Gastroesophageal sphincter (tissue), 4 donors: ENCODE measurements at regions not wholly inside any gene's neighbourhood (a gene's known extent, or its start where the extent isn't known, plus 50 kb on each side); places are given as distances from the start of the nearest gene placed in this dataset.

Source experiments
- ATAC-seq: fragments of 150-250 bp; one replicate; pipeline ENCODE4 v1.9.1; 2016; ENCODE audit warnings: mild to moderate bottlenecking, moderate library complexity
- H3K27ac ChIP-seq, 4 donors: fragments of 200-600 bp; sonication (generic) in 3 of 4; 1 replicate in 3 of 4; 2 replicates in 1 of 4; pipeline ENCODE4 v1.5.1; 2016 to 2019
- H3K27me3 ChIP-seq: fragments of 200-600 bp; sonication (generic); one replicate; pipeline ENCODE4 v1.5.1; 2019
- H3K36me3 ChIP-seq, 2 donors: fragments of 200-600 bp; sonication (generic); one replicate each; pipeline ENCODE4 v1.5.1; 2019; ENCODE audit warnings: control low read depth in 1 of 2
- H3K4me1 ChIP-seq, 3 donors: fragments of 200-600 bp; sonication (generic); 1 replicate in 2 of 3; 2 replicates in 1 of 3; pipeline ENCODE4 v1.5.1; 2016 to 2019; ENCODE audit warnings: control low read depth in 2 of 3
- H3K4me3 ChIP-seq, 2 donors: fragments of 200-600 bp; sonication (generic); one replicate each; pipeline ENCODE4 v1.5.1; 2019; ENCODE audit warnings: mild to moderate bottlenecking in 1 of 2, moderate library complexity in 1 of 2
- H3K9me3 ChIP-seq, 3 donors: fragments of 200-600 bp; sonication (generic); one replicate each; pipeline ENCODE4 v1.5.1; 2017 to 2019; ENCODE audit warnings: control low read depth in 2 of 3
- CTCF ChIP-seq, 4 experiments: fragments of 200-600 bp in 2 of 4; fragments of 450-650 bp in 2 of 4; sonication (generic) in 1 of 4; IDR thresholded peaks; one replicate each; pipeline ENCODE4 v1.5.1; 2017 to 2019; ENCODE audit warnings: antibody characterized with exemption in 4 of 4, mild to moderate bottlenecking in 2 of 4, moderate library complexity in 2 of 4
- EP300 ChIP-seq: sonication (generic); formaldehyde crosslinking; IDR thresholded peaks from one replicate; pipeline ENCODE4 v1.6.1; 2017; ENCODE audit warnings: antibody characterized with exemption, mild to moderate bottlenecking
- POLR2A ChIP-seq, 2 donors: fragments of 450-650 bp; IDR thresholded peaks; one replicate each; pipeline ENCODE4 v1.6.1; 2017; ENCODE audit warnings: antibody characterized with exemption in 2 of 2, mild to moderate bottlenecking in 2 of 2, moderate library complexity in 1 of 2
- POLR2AphosphoS5 ChIP-seq: sonication (generic); formaldehyde crosslinking; IDR thresholded peaks from one replicate; pipeline ENCODE4 v1.6.1; 2017; ENCODE audit warnings: antibody characterized with exemption
- WGBS, 2 donors: methylation state at CpG; one replicate each; pipeline ENCODE4 v1.1.5; 2018; ENCODE audit warnings: low coverage in 1 of 2; 5-methylcytosine and 5-hydroxymethylcytosine counted together

GRCh38 chr13:73988461-73988860, 145.7 kb downstream of the KLF12 start:
- Histone ChIP-seq H3K27ac (no peak overlapping the region), H3K4me1 (peaks cover 0 to 8% (median 0%) of the 10 kb centered on the region in 3 donors), H3K9me3 (no peaks in the 10 kb centered on the region), H3K27me3 (no peaks in the 10 kb centered on the region), H3K36me3 (peaks cover 0 to 7% of the 10 kb centered on the region in 2 donors), H3K4me3 (no peak overlapping the region)
- ATAC-seq, result no peak
- TF ChIP-seq POLR2A (IDR thresholded peaks at IDR 0.05) (no peak), CTCF (IDR thresholded peaks at IDR 0.05) (no peak), EP300 (no peak), POLR2AphosphoS5 (no peak)
- WGBS, 2 donors, result 91 to 100% methylated on average over 1 of the region's 1 CpG

DNA sequence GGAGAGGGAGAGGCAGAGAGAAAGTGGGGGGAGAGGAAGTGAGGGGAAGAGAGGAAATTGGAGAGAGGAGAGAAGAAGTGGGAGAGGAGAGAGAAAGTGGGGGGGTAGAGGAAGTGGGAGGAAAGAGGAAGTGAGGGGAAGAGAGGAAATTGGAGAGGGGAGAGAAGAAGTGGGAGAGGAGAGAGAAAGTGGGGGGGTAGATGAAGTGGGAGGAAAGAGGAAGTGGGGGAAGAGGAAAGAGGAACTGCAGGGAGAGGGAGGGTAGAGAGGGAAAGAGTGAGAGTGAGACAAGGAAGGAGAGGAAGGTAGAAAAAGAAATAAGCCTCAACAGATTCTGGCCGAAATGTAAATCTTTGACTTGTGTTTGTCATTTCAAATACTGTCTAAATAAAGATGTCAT, 146.6 kb downstream of the KLF12 start:
- 100% methylated on average over 1 of the region's 1 CpG; no CpG with 5 or more reads in 1 of the 2 donors for WGBS, 2 donors
- Histone ChIP-seq H3K4me1 (peaks cover 0 to 10% (median 0%) of the 10 kb centered on the region in 3 donors), H3K36me3 (peaks cover 0 to 7% of the 10 kb centered on the region in 2 donors), H3K4me3 (no peak overlapping the region), H3K27me3 (no peaks in the 10 kb centered on the region), H3K9me3 (no peaks in the 10 kb centered on the region), H3K27ac (no peak overlapping the region)
- no peak for TF ChIP-seq EP300
- no peak for ATAC-seq

- Histone ChIP-seq H3K27me3 (no peaks in the 10 kb centered on the region), H3K4me1 (peaks cover 0 to 26% (median 3%) of the 10 kb centered on the region in 3 donors), H3K36me3 (peaks cover 0 to 7% of the 10 kb centered on the region in 2 donors), H3K9me3 (no peaks in the 10 kb centered on the region), H3K4me3 (no peak overlapping the region), H3K27ac (no peak overlapping the region)
- TF ChIP-seq CTCF (IDR thresholded peaks at IDR 0.05), result no peak
- TF ChIP-seq POLR2A (IDR thresholded peaks at IDR 0.05), result no peak
- TF ChIP-seq EP300, result no peak
- TF ChIP-seq POLR2AphosphoS5, result no peak
- no peak for ATAC-seq
- 87 to 89% methylated on average over 2 to 3 of the region's 3 CpGs for WGBS, 2 donors
Measured at GRCh38 chr13:73985783-73986182, 148.4 kb downstream of the KLF12 start.

DNA sequence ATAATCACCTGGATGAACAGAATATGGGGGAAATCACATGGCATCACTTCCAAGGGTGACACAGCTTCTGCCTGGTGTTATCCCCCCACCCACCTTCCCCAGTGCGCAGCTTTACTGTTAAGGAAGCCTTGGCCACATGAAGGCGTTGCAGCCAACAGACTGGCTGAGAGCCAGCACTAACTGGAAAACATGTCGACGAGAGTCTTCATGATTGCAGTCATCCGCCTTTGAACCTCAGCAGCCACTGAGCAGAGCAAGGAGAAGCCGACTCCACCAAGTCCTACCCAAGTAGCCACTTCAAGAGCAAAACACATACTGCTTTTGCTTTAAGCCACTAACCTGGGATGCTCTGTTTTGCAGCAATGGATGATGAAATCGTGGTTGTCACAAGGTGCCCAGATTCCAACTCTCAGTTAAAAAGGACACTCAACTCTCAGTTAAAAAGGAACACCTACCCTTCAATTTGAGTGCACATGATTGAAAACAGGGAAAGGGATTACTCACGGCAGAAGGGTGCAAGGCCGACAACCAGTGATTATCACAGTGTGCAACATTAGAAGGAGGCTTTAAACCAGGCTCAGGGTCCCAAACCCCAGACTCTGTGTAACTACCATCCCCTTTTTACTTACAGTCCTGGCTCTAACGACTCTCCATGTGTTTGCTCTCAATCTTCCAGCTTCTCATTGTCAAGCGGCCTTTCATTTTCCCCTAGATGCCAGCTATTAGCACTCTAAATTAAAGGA, 149.1 kb downstream of the KLF12 start:
- H3K27me3 ChIP-seq, result no peaks in the 10 kb centered on the region
- peaks cover 0 to 7% of the 10 kb centered on the region in 2 donors for H3K36me3 ChIP-seq
- 75 to 79% methylated on average over 8 to 9 of the region's 11 CpGs for WGBS, 2 donors
- peaks cover 0 to 26% (median 3%) of the 10 kb centered on the region in 3 donors for H3K4me1 ChIP-seq
- H3K4me3 ChIP-seq, result no peak overlapping the region
- no peak for ATAC-seq
- no peak for TF ChIP-seq EP300
- TF ChIP-seq POLR2AphosphoS5, result no peak
- TF ChIP-seq POLR2A (IDR thresholded peaks at IDR 0.05), result no peak
- TF ChIP-seq CTCF (IDR thresholded peaks at IDR 0.05), result no peak
- H3K9me3 ChIP-seq, result no peaks in the 10 kb centered on the region
- no peak overlapping the region for H3K27ac ChIP-seq

GRCh38 chr13:73984201-73984600, 150.0 kb downstream of the KLF12 start:
- Histone ChIP-seq H3K4me3 (no peak overlapping the region), H3K9me3 (no peaks in the 10 kb centered on the region), H3K4me1 (peaks cover 0 to 26% (median 3%) of the 10 kb centered on the region in 3 donors), H3K36me3 (peaks cover 0 to 7% of the 10 kb centered on the region in 2 donors), H3K27ac (no peak overlapping the region), H3K27me3 (no peaks in the 10 kb centered on the region)
- TF ChIP-seq POLR2A (IDR thresholded peaks at IDR 0.05) (no peak), EP300 (no peak), CTCF (IDR thresholded peaks at IDR 0.05) (no peak), POLR2AphosphoS5 (no peak)
- 41 to 89% methylated on average over 4 to 11 of the region's 11 CpGs for WGBS, 2 donors
- ATAC-seq, result no peak
